Psoas muscle (tissue), 7 donors: ENCODE measurements at regions not wholly inside any gene's neighbourhood (a gene's known extent, or its start where the extent isn't known, plus 50 kb on each side); places are given as distances from the start of the nearest gene placed in this dataset.

Source experiments
- ATAC-seq, 4 donors: fragments of 200-7000 bp; cut with Tn5 transposase; one replicate each; pipeline ENCODE4 v1.9.1; 2020; ENCODE audit warnings: moderate library complexity in 3 of 4, mild to moderate bottlenecking in 2 of 4
- DNase-seq, 2 donors: peaks; one replicate each; pipeline ENCODE4 v3.0.0-alpha.2; 2020
- H3K27ac ChIP-seq: fragments of 200-600 bp; one replicate; pipeline ENCODE4 v1.8.0; 2022
- H3K27me3 ChIP-seq, 3 donors: fragments of 200-600 bp in 1 of 3; one replicate each; pipeline versions ENCODE4 v1.6.1 to v1.8.0; 2013 to 2022; ENCODE audit warnings: low read length in 2 of 3, mild to moderate bottlenecking in 2 of 3, moderate library complexity in 1 of 3; ENCODE audit not compliant: insufficient read depth in 3 of 3
- H3K36me3 ChIP-seq, 2 donors: fragments of 200-600 bp in 1 of 2; one replicate each; pipeline versions ENCODE4 v1.6.1 to v1.8.0; 2013 to 2022; ENCODE audit warnings: low read depth in 1 of 2, mild to moderate bottlenecking in 1 of 2, moderate library complexity in 1 of 2; ENCODE audit not compliant: insufficient read depth in 1 of 2
- H3K4me1 ChIP-seq: fragments of 200-600 bp; one replicate; pipeline ENCODE4 v1.8.0; 2022
- H3K4me3 ChIP-seq: fragments of 200-600 bp; one replicate; pipeline ENCODE4 v1.8.0; 2022; ENCODE audit warnings: mild to moderate bottlenecking
- H3K9me3 ChIP-seq: fragments of 200-600 bp; one replicate; pipeline ENCODE4 v1.8.0; 2022
- CTCF ChIP-seq: fragments of 200-600 bp; IDR thresholded peaks from one replicate; pipeline ENCODE4 v1.8.0; 2022; ENCODE audit warnings: antibody characterized with exemption
- WGBS, 3 donors: extraction: QIAGEN DNeasy Blood & Tissue Kit; methylation state at CpG; one replicate each; pipeline versions ENCODE4 v1.1.6 to v1.1.7; 2013; 5-methylcytosine and 5-hydroxymethylcytosine counted together
- intact Hi-C, 2 donors: fragments of 100-400 bp; cut with DNase I; formaldehyde crosslinking; loops; one replicate each; pipeline versions ENCODE4 v1.11.0 to v1.14.2; 2022
- donor health status: healthy with polysubstance abuse.
- donor health status: DM: no; HTN: no; CAD: no; lungs with moderate emphysema.
- donor health status: Bipolar disorder and iron deficiency.
- donor health status: healthy.
- donor health status: DM: yes; HTN: yes; CAD: no.
- donor health status: DM: no; HTN: no; CAD: no.
- donor health status: DM: yes; HTN: yes; CAD: no.

GRCh38 chr14:66001356-66001755, 484.8 kb upstream of the CCDC196 start:
- no peak overlapping the region for H3K27ac ChIP-seq
- no peaks in the 10 kb centered on the region for H3K4me1 ChIP-seq
- H3K9me3 ChIP-seq = no peaks in the 10 kb centered on the region
- intact Hi-C loops = no loop called here
- DNase-seq (no peak), ATAC-seq (no peak)
- H3K27me3 ChIP-seq = peaks cover 0 to 4% (median 1%) of the 10 kb centered on the region in 3 donors
- no peaks in the 10 kb centered on the region for H3K36me3 ChIP-seq
- no peak for TF ChIP-seq CTCF
- no peak overlapping the region for H3K4me3 ChIP-seq
- WGBS, 3 donors = 73 to 85% (median 73%) methylated on average over 2 of the region's 2 CpGs

GRCh38 chr14:66003082-66003730, 483.0 kb upstream of the CCDC196 start:
- WGBS, 3 donors = 63 to 65% (median 64%) methylated on average over 10 of the region's 10 CpGs
- H3K9me3 ChIP-seq = no peaks in the 10 kb centered on the region
- no peaks in the 10 kb centered on the region for H3K4me1 ChIP-seq
- TF ChIP-seq CTCF = no peak
- intact Hi-C loops = no loop called here
- H3K27ac ChIP-seq = no peak overlapping the region
- ATAC-seq (no peak), DNase-seq (no peak)
- H3K4me3 ChIP-seq = no peak overlapping the region
- no peaks in the 10 kb centered on the region for H3K36me3 ChIP-seq
- H3K27me3 ChIP-seq = peaks cover 0 to 4% (median 1%) of the 10 kb centered on the region in 3 donors

- no peak overlapping the region for H3K27ac ChIP-seq
- H3K9me3 ChIP-seq = no peaks in the 10 kb centered on the region
- no peaks in the 10 kb centered on the region for H3K4me1 ChIP-seq
- ATAC-seq (no peak), DNase-seq (no peak)
- 13 to 26% (median 19%) methylated on average over 2 of the region's 2 CpGs for WGBS, 3 donors
- peaks cover 0 to 4% (median 1%) of the 10 kb centered on the region in 3 donors for H3K27me3 ChIP-seq
- intact Hi-C loops = no loop called here
- H3K36me3 ChIP-seq = no peaks in the 10 kb centered on the region
- no peak for TF ChIP-seq CTCF
- no peak overlapping the region for H3K4me3 ChIP-seq
These were observed 480.2 kb upstream of the CCDC196 start for GRCh38 chr14:66005900-66006434.

- ATAC-seq = no peak
- Histone ChIP-seq H3K4me1 (no peaks in the 10 kb centered on the region), H3K9me3 (no peaks in the 10 kb centered on the region), H3K36me3 (no peaks in the 10 kb centered on the region), H3K4me3 (no peak overlapping the region), H3K27me3 (peaks cover 0 to 4% (median 0%) of the 10 kb centered on the region in 3 donors), H3K27ac (no peak overlapping the region)
- intact Hi-C loops = no loop called here
- no peak for TF ChIP-seq CTCF
- DNase-seq = no peak
- WGBS, 3 donors = 44 to 55% (median 45%) methylated on average over 2 of the region's 2 CpGs
These were observed 477.5 kb upstream of the CCDC196 start for GRCh38 chr14:66008631-66009030.

- DNase-seq (no peak), ATAC-seq (no peak)
- Histone ChIP-seq H3K4me1 (no peaks in the 10 kb centered on the region), H3K9me3 (no peaks in the 10 kb centered on the region), H3K4me3 (no peak overlapping the region), H3K27ac (no peak overlapping the region), H3K36me3 (no peaks in the 10 kb centered on the region), H3K27me3 (peaks cover 0 to 4% (median 0%) of the 10 kb centered on the region in 3 donors)
- intact Hi-C loops = no loop called here
- 48 to 58% (median 49%) methylated on average over 2 of the region's 2 CpGs for WGBS, 3 donors
- no peak for TF ChIP-seq CTCF
These were observed 477.1 kb upstream of the CCDC196 start for GRCh38 chr14:66009089-66009488.
